OCI-LY1 (cell line): ENCODE measurements at regions not wholly inside any gene's neighbourhood (a gene's known extent, or its start where the extent isn't known, plus 50 kb on each side); places are given as distances from the start of the nearest gene placed in this dataset.

Source experiments
- H2AFZ ChIP-seq: fragments of 200-600 bp; sonication (generic), shearing (Covaris generic); 2 replicates; pipeline ENCODE4 v1.6.0; 2014; ENCODE audit warnings: antibody characterized with exemption, mild to moderate bottlenecking, low read length
- H3F3A ChIP-seq: fragments of 200-600 bp; sonication (generic), shearing (Covaris generic); 2 replicates; pipeline ENCODE4 v1.6.0; 2014; ENCODE audit warnings: mild to moderate bottlenecking, antibody characterized with exemption, low read length, moderate library complexity; ENCODE audit not compliant: insufficient read depth
- H3K27ac ChIP-seq: fragments of 200-600 bp; sonication (generic); 2 replicates; pipeline ENCODE4 v1.5.1; 2014; ENCODE audit warnings: low read length, mixed run types, mild to moderate bottlenecking, low read depth; ENCODE audit not compliant: poor library complexity, severe bottlenecking
- H3K27me3 ChIP-seq: fragments of 200-600 bp; sonication (generic); 2 replicates; pipeline ENCODE4 v1.6.0; 2014; ENCODE audit warnings: antibody characterized with exemption, mild to moderate bottlenecking, low read length, moderate library complexity; ENCODE audit not compliant: insufficient read depth
- H3K36me3 ChIP-seq: fragments of 200-600 bp; sonication (generic); 2 replicates; pipeline ENCODE4 v1.6.1; 2014; ENCODE audit warnings: mild to moderate bottlenecking, antibody characterized with exemption, low read length, moderate library complexity, mixed read lengths; ENCODE audit not compliant: insufficient read depth
- H3K4me1 ChIP-seq: fragments of 200-600 bp; sonication (generic); 2 replicates; pipeline ENCODE4 v1.5.1; 2014; ENCODE audit warnings: mild to moderate bottlenecking, low read length, moderate library complexity; ENCODE audit not compliant: insufficient read depth, severe bottlenecking
- H3K4me2 ChIP-seq: fragments of 200-600 bp; sonication (generic), shearing (Covaris generic); 2 replicates; pipeline ENCODE4 v1.6.1; 2014; ENCODE audit warnings: low read length
- H3K4me3 ChIP-seq: fragments of 200-600 bp; sonication (generic); 2 replicates; pipeline ENCODE4 v1.5.1; 2014; ENCODE audit warnings: low read length, low read depth, mild to moderate bottlenecking, mixed read lengths; ENCODE audit not compliant: poor library complexity, severe bottlenecking
- H3K79me2 ChIP-seq: fragments of 200-600 bp; shearing (Covaris generic); 2 replicates; pipeline ENCODE4 v1.6.1; 2016; ENCODE audit warnings: mixed run types, low read length, mixed read lengths; ENCODE audit not compliant: insufficient read depth
- H3K9ac ChIP-seq: fragments of 200-600 bp; sonication (generic), shearing (Covaris generic); 2 replicates; pipeline ENCODE4 v1.6.1; 2014; ENCODE audit warnings: mild to moderate bottlenecking, low read length, mixed read lengths
- H3K9me2 ChIP-seq: fragments of 200-600 bp; sonication (generic), shearing (Covaris generic); 2 replicates; pipeline ENCODE4 v1.6.1; 2014; ENCODE audit warnings: low read depth, mild to moderate bottlenecking, low read length, mixed read lengths
- H3K9me3 ChIP-seq: fragments of 200-600 bp; shearing (Covaris generic); 2 replicates; pipeline ENCODE4 v1.6.1; 2014; ENCODE audit warnings: low read length, mixed read lengths
- H4K20me1 ChIP-seq: fragments of 200-600 bp; sonication (generic), shearing (Covaris generic); 2 replicates; pipeline ENCODE4 v1.6.0; 2016; ENCODE audit warnings: mild to moderate bottlenecking, low read length; ENCODE audit not compliant: insufficient read depth
- EZH2 ChIP-seq: fragments of 200-600 bp; sonication (generic), shearing (Covaris generic); IDR thresholded peaks from 2 replicates; pipeline ENCODE4 v1.8.0; 2017; ENCODE audit warnings: borderline replicate concordance, mixed run types, mild to moderate bottlenecking, antibody characterized with exemption, low read length, moderate library complexity, mixed read lengths
- TF ChIP-seq, protein P1 (sequence below): fragments of 200-600 bp; sonication (generic), shearing (Covaris generic); IDR thresholded peaks from 2 replicates; pipeline ENCODE4 v1.5.1; 2017; ENCODE audit warnings: mild to moderate bottlenecking, antibody characterized with exemption, low read length, moderate library complexity, mixed read lengths

DNA sequence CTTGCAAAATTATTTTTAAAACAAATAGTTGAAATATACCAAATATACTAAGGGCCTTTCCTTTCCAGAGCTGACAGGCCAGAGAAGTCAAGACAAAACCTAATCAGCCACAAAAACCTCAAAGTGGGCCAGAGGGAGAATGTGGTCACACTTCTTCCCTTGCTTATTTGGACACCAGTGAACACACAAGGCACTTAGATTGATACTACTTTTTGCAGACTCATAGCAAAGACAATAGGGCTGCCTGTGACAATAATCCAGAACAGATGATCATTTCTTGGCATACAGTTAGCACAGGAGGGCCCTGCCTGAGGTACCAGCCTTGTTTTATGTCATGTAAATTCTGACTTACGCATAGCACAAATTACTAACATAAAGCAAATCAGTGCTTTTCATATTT is 215.7 kb upstream of the NEIL3 start:
- no peaks in the 10 kb centered on the region for H3K9me2 ChIP-seq
- H4K20me1 ChIP-seq = no peaks in the 10 kb centered on the region
- H3K4me1 ChIP-seq = no peaks in the 10 kb centered on the region
- no peaks in the 10 kb centered on the region; the same call in 1 of the 2 replicates for H3F3A ChIP-seq
- no peak overlapping the region for H3K27ac ChIP-seq
- no peaks in the 10 kb centered on the region for H3K9me3 ChIP-seq
- no peaks in the 10 kb centered on the region for H3K79me2 ChIP-seq
- no peak overlapping the region for H3K4me2 ChIP-seq
- no peak overlapping the region for H2AFZ ChIP-seq
- no peak for TF ChIP-seq EZH2
- TF ChIP-seq, protein P1, sequence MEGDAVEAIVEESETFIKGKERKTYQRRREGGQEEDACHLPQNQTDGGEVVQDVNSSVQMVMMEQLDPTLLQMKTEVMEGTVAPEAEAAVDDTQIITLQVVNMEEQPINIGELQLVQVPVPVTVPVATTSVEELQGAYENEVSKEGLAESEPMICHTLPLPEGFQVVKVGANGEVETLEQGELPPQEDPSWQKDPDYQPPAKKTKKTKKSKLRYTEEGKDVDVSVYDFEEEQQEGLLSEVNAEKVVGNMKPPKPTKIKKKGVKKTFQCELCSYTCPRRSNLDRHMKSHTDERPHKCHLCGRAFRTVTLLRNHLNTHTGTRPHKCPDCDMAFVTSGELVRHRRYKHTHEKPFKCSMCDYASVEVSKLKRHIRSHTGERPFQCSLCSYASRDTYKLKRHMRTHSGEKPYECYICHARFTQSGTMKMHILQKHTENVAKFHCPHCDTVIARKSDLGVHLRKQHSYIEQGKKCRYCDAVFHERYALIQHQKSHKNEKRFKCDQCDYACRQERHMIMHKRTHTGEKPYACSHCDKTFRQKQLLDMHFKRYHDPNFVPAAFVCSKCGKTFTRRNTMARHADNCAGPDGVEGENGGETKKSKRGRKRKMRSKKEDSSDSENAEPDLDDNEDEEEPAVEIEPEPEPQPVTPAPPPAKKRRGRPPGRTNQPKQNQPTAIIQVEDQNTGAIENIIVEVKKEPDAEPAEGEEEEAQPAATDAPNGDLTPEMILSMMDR = no peak
- H3K27me3 ChIP-seq = no peaks in the 10 kb centered on the region
- H3K4me3 ChIP-seq = no peak overlapping the region
- no peak overlapping the region for H3K9ac ChIP-seq
- no peaks in the 10 kb centered on the region for H3K36me3 ChIP-seq

DNA sequence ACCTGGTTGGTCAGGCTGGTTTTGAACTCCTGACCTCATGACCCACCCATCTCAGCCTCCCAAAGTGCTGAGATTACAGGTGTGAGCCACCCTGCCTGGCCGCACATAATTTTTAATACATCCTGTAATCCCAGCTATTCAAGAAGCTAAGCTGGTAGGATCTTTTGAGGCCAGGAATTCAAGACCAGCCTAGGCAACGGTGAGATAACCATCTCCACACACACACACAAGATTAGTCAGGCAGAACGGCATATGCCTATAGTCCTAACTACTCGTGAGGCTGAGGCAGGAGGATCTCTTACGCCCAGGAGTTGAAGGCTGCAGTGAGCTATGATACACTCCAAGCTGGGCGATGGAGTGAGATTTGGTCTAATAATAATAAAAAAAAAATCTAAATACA is 212.4 kb upstream of the NEIL3 start:
- H3K9me3 ChIP-seq = no peaks in the 10 kb centered on the region
- no peak overlapping the region for H3K9ac ChIP-seq
- no peaks in the 10 kb centered on the region for H3K36me3 ChIP-seq
- no peak overlapping the region for H3K4me2 ChIP-seq
- H3K4me3 ChIP-seq = no peak overlapping the region
- no peaks in the 10 kb centered on the region for H4K20me1 ChIP-seq
- H2AFZ ChIP-seq = no peak overlapping the region
- no peaks in the 10 kb centered on the region for H3K79me2 ChIP-seq
- no peaks in the 10 kb centered on the region for H3K4me1 ChIP-seq
- H3K9me2 ChIP-seq = no peaks in the 10 kb centered on the region
- no peaks in the 10 kb centered on the region for H3K27me3 ChIP-seq
- H3F3A ChIP-seq = no peaks in the 10 kb centered on the region; the same call in 1 of the 2 replicates
- no peak overlapping the region for H3K27ac ChIP-seq
- TF ChIP-seq, protein P1 = no peak
- no peak for TF ChIP-seq EZH2

DNA sequence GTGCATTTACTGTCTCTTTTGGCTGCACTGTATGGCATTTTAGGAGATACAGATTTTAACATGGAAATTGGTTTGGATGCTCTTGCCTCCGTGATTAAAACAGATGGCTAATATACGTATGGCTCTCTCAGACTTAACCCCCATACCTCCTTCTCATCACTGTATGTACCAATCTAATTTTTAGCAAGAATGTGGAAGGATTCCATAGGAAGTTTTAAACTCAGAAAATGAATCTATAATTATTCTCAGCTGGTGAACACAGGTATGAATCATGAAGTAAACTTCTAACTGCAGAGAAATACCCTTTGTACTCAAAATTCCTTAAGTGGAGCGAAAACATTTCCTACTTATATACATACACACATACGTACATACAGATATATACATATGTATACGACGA is 210.5 kb upstream of the NEIL3 start:
- Histone ChIP-seq H3K36me3 (no peaks in the 10 kb centered on the region), H3K4me3 (no peak overlapping the region), H3F3A (no peaks in the 10 kb centered on the region; the same call in 1 of the 2 replicates), H3K79me2 (no peaks in the 10 kb centered on the region), H3K9me2 (no peaks in the 10 kb centered on the region), H3K4me1 (no peaks in the 10 kb centered on the region), H3K9ac (no peak overlapping the region), H3K27ac (no peak overlapping the region), H3K9me3 (no peaks in the 10 kb centered on the region), H3K4me2 (no peak overlapping the region), H4K20me1 (no peaks in the 10 kb centered on the region), H3K27me3 (no peaks in the 10 kb centered on the region), H2AFZ (no peak overlapping the region)
- TF ChIP-seq, protein P1 = no peak
- no peak for TF ChIP-seq EZH2
